HG03558 (cell line): ENCODE measurements at regions not wholly inside any gene's neighbourhood (a gene's known extent, or its start where the extent isn't known, plus 50 kb on each side); places are given as distances from the start of the nearest gene placed in this dataset.

ENCODE experiments used
- ATAC-seq: cut with Tn5 transposase; IDR thresholded peaks from one replicate; pipeline ENCODE4 v1.9.1; 2021; ENCODE audit warnings: moderate number of reproducible peaks; ENCODE audit not compliant: unreplicated experiment; ENCODE audit errors: extremely low read depth

GRCh38 chr6:44050872-44051505 lies 76.3 kb downstream of the MRPL14 start:
- no peak for ATAC-seq

- ATAC-seq = no peak
These were observed 77.0 kb downstream of the MRPL14 start for GRCh38 chr6:44049989-44050871.

- ATAC-seq = no peak
These were observed 77.9 kb downstream of the MRPL14 start for GRCh38 chr6:44049163-44049988.

DNA sequence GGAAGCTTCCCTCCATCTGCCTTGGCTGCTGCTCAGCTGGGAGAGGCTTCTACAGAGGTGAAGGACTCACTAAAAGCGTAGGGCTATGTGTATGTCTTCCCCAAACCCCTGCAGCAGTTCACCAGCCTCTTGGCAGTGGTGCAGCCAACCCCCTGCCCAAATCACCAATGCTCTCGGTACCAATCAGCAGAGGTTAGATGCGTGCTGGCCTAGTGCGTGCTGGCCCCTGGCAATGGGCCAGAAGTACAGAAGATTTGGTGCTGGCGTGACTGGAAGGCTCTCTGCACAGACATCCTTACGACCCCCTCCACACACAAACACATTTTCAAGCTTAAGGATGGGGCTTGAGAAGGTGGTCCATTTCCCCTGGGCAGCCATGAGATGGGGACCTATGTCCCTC lies 79.0 kb downstream of the MRPL14 start:
- no peak for ATAC-seq

- no peak for ATAC-seq
These were observed 79.5 kb downstream of the MRPL14 start for GRCh38 chr6:44047801-44048200.

DNA sequence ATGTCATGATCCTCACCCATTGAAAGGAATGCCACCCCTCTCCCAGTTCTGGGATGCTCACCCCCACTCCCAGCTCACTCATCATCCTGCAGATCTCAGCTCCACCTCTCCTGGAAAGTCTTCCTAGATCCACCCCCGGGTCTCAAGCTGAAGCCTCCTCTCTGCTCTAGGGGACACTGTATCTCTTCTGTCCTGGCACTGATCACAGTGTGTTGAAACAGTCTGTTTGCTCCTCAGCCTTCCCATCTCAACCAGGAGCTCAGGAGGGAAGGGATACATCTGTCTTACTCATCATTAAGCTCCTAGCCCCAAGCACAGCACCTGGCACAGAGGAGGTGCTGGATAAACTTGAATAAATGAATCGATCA lies 80.1 kb downstream of the MRPL14 start:
- no peak for ATAC-seq

DNA sequence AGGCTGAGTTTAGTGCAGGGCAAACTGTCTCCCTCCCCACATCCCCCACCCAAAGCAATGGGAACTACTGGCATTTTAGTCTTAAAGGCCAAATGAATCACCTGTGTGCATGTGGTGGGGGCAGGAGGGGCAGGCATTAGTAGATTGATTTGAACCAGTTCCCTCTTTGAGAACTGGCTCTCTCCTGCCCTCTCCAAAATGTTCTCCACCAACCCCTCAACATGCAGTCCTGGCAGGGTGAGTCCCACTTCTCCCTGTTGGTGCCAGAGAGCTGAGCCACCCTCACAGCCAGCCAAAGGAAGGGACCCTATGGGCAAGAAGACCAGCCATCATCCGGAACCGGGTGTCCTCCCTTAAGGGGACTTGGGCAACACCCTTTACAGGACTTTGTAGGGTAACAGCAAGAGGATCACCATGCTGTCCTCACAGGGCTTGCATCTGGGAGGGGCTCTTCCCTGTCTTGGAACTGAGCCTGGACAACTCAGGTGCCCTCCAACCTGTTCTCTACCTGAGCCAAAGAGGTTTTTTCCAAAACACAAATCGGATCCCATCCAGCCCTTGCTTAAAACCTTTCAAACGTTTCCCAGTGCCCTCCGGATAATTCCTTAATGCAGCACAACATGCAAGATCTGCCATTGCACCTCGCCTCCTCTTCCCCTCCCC lies 80.6 kb downstream of the MRPL14 start:
- ATAC-seq = no peak

- ATAC-seq = no peak
These were observed 81.6 kb downstream of the MRPL14 start for GRCh38 chr6:44045672-44046015.

DNA sequence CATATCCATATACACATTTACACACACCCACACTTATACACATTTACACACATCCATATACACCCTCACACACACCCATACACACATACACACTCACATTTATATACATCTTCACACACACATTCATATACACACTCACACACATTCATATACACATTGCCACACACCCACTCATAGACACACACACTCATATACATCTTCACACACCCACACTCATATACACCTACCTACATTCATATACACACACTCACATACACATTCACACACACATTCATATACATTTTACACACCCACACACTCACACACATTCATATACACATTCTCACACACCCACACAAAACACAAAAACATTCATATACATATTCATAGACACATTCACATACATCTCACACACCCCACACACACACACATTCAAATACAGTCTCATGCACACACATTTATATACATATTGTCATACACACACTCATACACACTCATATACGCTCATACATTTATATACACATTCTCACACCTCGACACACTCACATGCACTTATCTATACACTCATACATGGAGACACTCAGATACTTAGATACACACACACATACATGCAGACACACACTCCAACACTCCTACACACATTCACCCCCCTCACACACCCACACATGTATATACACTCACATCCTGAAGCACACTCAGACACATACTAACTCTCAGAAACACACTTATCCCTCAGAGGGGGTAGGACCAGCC lies 82.1 kb downstream of the MRPL14 start:
- ATAC-seq = no peak

DNA sequence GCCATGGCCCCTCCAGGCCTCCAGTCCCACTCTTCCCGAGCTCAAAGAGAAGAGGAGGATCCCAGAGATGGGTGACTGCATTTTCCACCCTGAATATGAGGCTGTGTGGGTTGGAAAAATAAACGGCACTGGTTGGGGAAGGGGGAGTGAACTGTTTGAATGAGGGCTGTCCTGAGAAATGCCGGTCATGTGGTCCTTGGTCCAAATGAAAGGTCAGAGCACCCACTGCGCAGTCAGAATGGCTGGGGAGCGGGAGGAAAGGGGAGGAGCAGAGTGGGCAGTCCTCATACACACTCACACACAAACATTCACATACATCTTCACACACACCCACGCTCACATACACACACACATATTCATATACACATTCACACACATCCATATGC lies 83.1 kb downstream of the MRPL14 start:
- ATAC-seq = no peak

DNA sequence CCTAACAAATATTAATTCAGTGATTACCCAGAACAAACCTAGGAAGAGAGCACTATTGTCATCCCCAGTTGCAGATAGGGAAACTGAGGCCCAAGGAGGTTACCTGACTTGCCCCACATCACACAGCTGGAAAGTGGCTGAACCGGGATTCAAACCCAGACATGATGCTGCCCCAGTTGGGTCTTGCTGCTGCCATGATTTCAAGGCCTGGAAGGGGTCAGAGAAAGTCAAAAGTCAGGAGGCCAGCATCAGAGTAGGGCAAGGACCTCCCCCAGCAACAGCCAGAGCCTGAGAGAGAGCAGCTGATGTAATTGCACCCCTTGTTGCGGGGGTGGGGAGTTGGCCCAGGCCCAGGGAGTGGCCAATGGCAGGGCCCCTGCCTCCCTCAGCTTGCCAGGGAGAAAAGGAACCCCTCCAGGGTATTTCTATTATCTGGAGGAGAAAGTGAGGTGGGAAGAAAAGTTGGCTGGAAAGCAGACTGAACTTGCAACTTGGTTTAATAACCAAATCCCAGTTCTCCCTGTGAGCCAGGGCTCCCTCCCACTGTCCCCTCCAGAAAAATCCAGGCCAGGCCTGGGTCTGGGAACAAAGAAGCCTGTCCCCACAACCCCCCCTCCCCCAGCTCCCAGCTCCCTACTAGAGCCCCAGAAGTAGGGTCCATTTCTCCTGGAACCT lies 83.6 kb downstream of the MRPL14 start:
- no peak for ATAC-seq

DNA sequence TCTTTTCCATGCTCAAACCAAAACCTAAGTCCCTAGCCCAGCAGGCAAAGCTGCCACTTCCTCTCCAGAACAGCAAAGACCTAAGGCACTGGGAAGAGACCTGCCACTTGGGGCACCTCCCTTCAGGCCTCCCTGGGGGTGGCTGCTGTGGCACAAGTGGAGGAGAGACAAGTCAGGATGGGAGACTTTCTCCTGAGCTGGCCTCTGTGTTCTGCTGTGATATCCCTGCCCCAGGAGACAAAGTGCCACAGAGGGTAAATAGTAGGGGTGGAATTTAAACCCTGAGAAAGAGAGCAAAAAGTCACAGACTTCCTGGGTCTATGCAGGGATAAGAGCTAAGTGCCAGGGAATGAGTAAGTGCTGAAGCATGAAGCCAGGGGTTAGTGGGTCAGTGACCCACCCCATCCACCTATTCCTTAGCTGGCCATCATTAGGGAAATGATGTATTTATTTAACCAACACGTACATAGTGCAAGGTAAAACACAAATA lies 84.2 kb downstream of the MRPL14 start:
- ATAC-seq = no peak

- ATAC-seq = no peak
These were observed 84.8 kb downstream of the MRPL14 start for GRCh38 chr6:44042261-44042988.

- no peak for ATAC-seq
These were observed 85.6 kb downstream of the MRPL14 start for GRCh38 chr6:44041461-44042260.

GRCh38 chr6:44040786-44041185 lies 86.5 kb downstream of the MRPL14 start:
- ATAC-seq = no peak

- ATAC-seq = no peak
These were observed 87.4 kb downstream of the MRPL14 start for GRCh38 chr6:44039839-44040350.

DNA sequence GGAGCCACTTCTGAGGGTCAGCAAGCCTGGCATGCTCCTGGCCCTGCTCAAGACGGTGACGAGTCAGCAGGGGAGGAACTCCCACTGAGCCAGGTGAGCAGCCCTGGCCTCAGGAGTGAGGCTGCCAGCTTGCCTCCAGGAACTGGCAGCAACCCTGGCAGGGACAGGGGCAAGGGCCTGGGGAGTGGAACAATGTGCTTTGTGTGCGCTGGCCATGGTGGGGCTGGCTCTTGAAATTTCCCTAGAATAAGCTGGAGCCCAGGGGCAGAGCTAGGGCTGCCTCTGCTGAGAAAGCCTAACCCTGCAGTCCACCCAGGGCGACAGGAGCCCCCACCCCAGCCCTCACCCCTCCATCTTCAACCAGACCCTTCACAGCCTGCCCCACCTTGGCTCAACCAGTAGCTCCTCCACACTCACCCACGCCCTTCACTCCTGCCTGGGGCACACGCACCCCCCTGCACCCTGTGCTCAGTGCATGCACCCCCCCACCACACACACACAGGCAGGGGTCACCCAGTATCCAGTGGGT lies 88.0 kb downstream of the MRPL14 start:
- no peak for ATAC-seq
